HG03571 (cell line): ENCODE measurements at regions not wholly inside any gene's neighbourhood (a gene's known extent, or its start where the extent isn't known, plus 50 kb on each side); places are given as distances from the start of the nearest gene placed in this dataset.
"Not testable (repeated sequence)": the region's sequence is repeated elsewhere in the genome, so short reads cannot be mapped to it uniquely, and the experiment has no call there.

Experiments
- ATAC-seq: cut with Tn5 transposase; IDR thresholded peaks from one replicate; pipeline ENCODE4 v1.9.1; 2021; ENCODE audit not compliant: unreplicated experiment

GRCh38 chr2:180840641-180841040 is 139.8 kb upstream of the UBE2E3 start:
- no peak for ATAC-seq

GRCh38 chr2:180829836-180830235 is 150.6 kb upstream of the UBE2E3 start:
- ATAC-seq: no peak

- no peak for ATAC-seq
Measured at GRCh38 chr2:180829261-180829660, 151.1 kb upstream of the UBE2E3 start.

DNA sequence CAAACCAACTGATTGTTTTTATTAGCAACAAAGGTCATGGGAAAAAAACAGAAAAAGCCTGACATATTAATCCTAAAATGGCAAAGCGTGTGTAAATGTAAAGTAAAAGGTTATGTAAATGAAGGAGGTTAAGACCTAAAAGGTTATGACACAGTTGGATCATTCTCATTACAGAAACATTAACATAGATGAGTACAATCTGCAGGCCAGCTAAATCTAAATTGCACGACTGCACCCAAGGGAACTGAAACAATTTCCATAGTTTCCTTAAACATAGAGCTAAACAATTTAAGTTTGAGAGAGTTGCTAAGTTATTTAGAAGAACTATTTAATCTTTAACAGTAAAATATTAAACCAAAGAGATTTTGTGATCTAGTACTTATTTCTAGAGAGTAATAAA is 151.6 kb upstream of the UBE2E3 start:
- ATAC-seq: no peak

- ATAC-seq: no peak
Measured at GRCh38 chr2:180823546-180824141, 156.8 kb upstream of the UBE2E3 start.

DNA sequence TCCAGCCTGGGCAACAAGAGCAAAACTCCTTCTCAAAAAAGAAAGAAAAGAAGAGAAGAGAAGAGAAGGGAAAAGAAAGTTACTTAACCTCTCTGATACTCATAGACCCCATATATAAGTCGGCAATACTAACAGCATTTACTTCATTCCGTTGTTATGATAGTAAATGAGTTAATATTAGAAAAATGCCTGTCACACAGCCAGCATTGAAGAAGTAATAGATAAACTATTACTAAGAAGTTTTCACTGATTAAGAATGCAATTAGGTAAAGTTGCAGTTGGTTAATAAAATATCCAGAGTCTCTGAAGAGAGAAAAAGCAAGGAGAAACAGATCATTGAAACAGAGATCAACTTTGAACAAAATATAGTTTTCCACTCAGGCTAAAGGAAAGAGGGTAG is 161.3 kb upstream of the UBE2E3 start:
- no peak for ATAC-seq

DNA sequence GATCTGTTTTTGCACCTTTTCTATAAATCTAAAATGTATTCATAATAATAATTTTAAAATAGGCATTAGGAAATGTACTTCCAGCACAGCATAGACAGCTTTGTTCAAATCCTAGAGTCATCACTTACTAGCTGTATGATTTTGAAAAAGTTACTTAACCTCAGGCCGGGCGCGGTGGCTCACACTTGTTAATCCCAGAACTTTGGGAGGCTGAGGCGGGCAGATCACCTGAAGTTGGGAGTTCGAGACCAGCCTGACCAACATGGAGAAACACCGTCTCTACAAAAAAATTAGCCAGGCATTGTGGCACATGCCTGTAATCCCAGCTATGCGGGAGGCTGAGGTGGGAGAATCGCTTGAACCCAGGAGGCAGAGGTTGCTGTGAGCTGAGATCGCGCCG is 161.7 kb upstream of the UBE2E3 start:
- ATAC-seq: not testable (repeated sequence)

GRCh38 chr2:180799141-180799540 is 181.3 kb upstream of the UBE2E3 start:
- no peak for ATAC-seq

- no peak for ATAC-seq
Measured at GRCh38 chr2:180790891-180791290, 189.5 kb upstream of the UBE2E3 start.

- no peak for ATAC-seq
Measured at GRCh38 chr2:180787330-180787729, 193.1 kb upstream of the UBE2E3 start.

DNA sequence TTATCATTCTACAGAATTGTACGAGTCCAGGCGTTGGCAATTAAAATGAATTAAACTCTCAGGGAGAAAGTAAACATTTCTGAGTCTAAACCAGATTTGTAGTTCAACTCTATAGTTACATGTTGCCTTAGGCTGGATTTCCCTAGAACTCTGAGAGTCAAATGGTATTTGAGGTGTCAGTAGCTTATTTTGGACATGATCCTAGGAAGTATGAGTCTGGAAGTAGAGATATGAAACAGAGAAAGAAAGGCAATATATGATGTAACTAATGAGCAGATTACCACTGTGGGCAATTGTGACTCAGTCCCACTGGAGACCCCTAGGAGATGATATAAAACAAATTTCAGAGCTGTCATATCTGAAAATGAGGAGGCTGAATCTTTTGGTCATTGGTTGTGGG is 199.1 kb upstream of the UBE2E3 start:
- no peak for ATAC-seq

GRCh38 chr2:180778291-180778690 is 202.1 kb upstream of the UBE2E3 start:
- no peak for ATAC-seq

DNA sequence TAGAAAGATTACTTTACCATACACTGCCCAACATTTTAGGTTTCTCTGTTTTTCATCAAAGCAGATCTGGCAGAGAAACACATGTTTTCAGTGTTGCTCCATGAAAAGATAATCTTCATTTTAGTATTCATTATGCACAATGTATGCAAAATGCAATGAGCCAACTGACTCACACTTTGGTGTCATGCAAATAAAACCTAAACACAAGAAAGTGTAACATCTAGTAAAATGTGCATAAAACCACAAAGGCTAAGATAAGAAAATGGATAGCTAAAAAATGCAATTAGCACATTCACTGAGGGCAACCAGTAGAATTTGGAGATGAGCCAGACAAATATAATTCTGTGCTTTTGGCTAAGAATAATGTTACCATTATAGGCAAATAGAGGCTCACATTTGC is 203.5 kb upstream of the UBE2E3 start:
- no peak for ATAC-seq

DNA sequence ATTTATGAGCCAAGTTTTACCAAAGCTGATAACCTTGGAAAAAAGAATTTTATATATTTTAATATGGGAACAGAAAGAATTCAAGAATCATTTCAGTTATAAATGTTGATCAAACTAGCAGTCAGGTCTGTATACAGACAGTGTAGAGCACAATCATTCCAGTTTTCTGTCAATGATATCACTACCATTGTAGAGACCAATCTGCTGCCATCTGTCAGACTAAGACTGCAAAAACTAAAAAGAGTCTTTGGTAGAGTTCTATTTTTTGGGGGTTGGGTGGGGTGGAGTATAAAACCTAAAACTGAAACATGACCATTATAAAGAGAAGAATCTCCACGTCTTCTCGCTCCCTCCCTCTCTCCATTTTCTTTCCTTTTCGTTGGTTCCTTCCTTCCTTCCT is 204.7 kb upstream of the UBE2E3 start:
- ATAC-seq: no peak

- ATAC-seq: not testable (repeated sequence)
Measured at GRCh38 chr2:180765316-180765715, 215.1 kb upstream of the UBE2E3 start.

DNA sequence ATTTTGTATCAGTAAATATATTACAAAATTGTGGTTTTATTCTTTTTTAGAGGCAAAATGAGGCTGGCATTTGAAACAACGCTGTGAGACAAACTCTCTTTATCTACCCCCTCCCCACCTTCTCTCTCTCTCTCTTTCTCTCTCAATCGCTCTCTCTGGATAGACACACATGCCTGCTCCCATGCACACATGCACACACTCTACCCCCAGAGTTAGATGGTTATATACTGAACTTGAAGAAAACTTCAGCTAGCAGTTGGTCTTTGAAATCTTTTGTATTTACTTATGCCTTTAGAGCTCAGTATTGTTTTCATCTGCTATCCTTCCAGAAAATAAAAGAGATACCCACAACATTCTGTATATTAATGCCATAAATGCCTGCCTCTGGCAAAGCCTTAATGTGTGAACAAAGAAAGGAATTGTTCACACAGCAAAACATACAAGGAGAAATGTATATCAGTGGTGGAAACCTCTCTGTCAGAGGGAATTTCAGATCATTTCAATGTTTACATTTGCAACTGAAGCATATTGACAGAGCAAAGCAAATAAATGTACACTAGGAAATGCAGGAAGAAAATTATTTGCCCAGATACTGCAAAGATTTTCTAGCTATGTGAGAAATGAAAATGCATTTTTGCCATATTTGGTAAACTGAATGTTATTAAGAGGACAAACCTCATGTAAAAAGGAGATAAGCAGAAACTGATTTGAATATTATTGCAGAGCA is 217.0 kb upstream of the UBE2E3 start:
- ATAC-seq: no peak

- ATAC-seq: no peak
Measured at GRCh38 chr2:180761224-180761623, 219.2 kb upstream of the UBE2E3 start.

DNA sequence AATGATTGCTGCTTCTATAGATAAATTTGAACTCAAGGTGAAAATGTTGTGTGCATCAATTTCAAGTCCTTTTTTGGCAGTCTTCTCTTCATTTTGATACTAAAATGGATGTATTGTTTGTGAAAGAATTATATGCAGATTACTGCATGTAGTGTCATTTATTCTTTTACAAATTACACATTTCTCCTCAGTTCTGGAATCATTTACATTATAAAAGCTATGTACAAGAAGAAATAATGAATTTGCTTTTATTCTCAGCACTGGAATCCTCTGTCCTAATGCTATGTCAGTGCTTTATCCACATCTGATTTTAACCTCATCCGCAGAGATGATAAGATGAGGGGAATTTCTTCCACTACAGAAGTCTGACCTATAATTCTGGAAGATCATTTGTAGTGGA is 220.8 kb upstream of the UBE2E3 start:
- ATAC-seq: no peak

- no peak for ATAC-seq
Measured at GRCh38 chr2:180753809-180754761, 226.3 kb upstream of the UBE2E3 start.

GRCh38 chr2:180751306-180751920 is 229.0 kb upstream of the UBE2E3 start:
- no peak for ATAC-seq

- ATAC-seq: no peak
Measured at GRCh38 chr2:180747728-180748127, 232.7 kb upstream of the UBE2E3 start.
